ENCODE measurements at regions not wholly inside any gene's neighbourhood (a gene's known extent, or its start where the extent isn't known, plus 50 kb on each side); places are given as distances from the start of the nearest gene placed in this dataset.

DNA sequence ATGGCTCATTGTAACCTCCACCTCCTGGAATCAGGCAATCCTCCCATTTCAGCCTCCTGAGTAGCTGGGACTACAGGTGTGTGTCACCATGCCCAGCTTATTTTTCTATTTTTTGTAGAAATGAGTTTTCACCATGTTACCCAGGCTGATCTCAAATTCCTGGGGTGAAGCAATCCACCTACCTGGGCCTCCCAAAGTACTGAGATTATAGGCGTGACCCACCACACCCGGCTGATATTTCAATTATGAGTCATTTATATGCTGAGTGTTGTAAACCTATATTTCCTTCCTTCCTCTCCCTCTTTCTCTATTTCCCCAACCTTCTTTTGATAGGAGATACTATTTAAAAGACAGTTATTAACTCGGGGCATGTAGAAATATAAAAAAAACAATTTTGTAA, 469.6 kb upstream of the ID2 start:
- no peak for TF ChIP-seq CTCF (IDR thresholded peaks at IDR 0.05)
- no peak overlapping the region for H3K4me3 Mint-ChIP-seq (ENCODE audit: unreplicated experiment)
- peaks cover 3% of the 10 kb centered on the region for H3K36me3 Mint-ChIP-seq (ENCODE audit: unreplicated experiment)
- H3K9me3 Mint-ChIP-seq (ENCODE audit: unreplicated experiment), result peaks cover 21% of the 10 kb centered on the region
- no peaks in the 10 kb centered on the region for H3K27me3 Mint-ChIP-seq (ENCODE audit: unreplicated experiment)
- DNase-seq (ENCODE audit: extremely low spot score, unreplicated experiment), result no peak
- H3K27ac Mint-ChIP-seq (ENCODE audit: unreplicated experiment), result no peak overlapping the region
- H3K4me1 Mint-ChIP-seq (ENCODE audit: unreplicated experiment), result peaks cover 1% of the 10 kb centered on the region

DNA sequence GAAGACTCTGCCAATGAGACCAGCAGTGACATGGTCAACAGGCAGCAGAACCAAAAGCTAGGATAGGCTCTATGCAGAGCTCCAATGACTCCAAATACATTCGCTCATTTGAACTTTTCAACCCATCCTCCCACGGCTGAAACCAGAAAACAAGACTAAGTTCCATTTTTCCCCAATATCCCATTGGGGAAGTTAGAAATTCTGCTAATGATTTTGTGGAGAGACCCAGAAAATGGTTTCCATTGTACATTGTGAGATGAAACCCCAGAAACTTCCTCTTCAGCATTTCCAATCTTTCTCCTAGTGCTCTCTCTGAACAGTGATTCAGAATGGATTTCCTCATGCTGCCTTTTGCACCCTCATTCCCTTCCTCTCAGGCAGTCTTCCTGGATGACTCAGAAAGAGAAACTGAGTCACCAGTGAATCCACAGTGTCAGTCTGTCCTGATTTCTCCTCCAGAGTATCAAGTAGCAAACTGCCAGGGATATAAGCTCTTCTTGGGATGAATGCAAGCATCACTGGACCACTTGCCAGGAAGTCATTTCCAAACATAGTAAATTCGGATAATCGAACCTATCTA, 467.7 kb upstream of the ID2 start:
- Mint-ChIP-seq H3K4me1 (ENCODE audit: unreplicated experiment) (peaks cover 1% of the 10 kb centered on the region), H3K27me3 (ENCODE audit: unreplicated experiment) (no peaks in the 10 kb centered on the region), H3K4me3 (ENCODE audit: unreplicated experiment) (no peak overlapping the region), H3K27ac (ENCODE audit: unreplicated experiment) (no peak overlapping the region), H3K36me3 (ENCODE audit: unreplicated experiment) (no peaks in the 10 kb centered on the region), H3K9me3 (ENCODE audit: unreplicated experiment) (peaks cover 4% of the 10 kb centered on the region)
- no peak for TF ChIP-seq CTCF (IDR thresholded peaks at IDR 0.05)
- no peak for DNase-seq (ENCODE audit: extremely low spot score, unreplicated experiment)

GRCh38 chr2:8215159-8215863, 466.5 kb upstream of the ID2 start:
- H3K4me1 Mint-ChIP-seq (ENCODE audit: unreplicated experiment), result peaks cover 1% of the 10 kb centered on the region
- no peaks in the 10 kb centered on the region for H3K27me3 Mint-ChIP-seq (ENCODE audit: unreplicated experiment)
- H3K27ac Mint-ChIP-seq (ENCODE audit: unreplicated experiment), result no peak overlapping the region

DNA sequence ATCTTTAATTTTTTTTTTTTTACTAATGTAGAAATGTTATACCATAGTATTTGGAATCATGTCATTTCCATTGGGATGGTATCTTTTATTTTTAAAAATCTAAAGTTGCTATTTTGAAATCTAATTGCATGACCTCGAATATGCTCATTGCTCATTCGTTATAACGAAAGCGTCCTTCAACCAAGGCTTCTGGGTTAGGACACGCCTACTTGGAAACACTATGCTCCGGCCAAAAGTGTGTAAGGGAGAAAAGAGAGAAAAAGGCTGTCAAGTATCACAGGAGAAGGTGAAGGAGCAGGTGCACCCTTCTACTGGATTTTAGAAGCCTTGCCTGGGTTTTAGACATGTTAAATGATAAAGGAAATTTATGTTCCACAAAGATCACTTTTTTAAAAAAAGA, 465.9 kb upstream of the ID2 start:
- H3K4me1 Mint-ChIP-seq (ENCODE audit: unreplicated experiment), result peaks cover 1% of the 10 kb centered on the region
- H3K9me3 Mint-ChIP-seq (ENCODE audit: unreplicated experiment), result no peaks in the 10 kb centered on the region
- no peaks in the 10 kb centered on the region for H3K36me3 Mint-ChIP-seq (ENCODE audit: unreplicated experiment)
- DNase-seq (ENCODE audit: extremely low spot score, unreplicated experiment), result no peak
- no peak overlapping the region for H3K4me3 Mint-ChIP-seq (ENCODE audit: unreplicated experiment)
- H3K27ac Mint-ChIP-seq (ENCODE audit: unreplicated experiment), result no peak overlapping the region
- no peaks in the 10 kb centered on the region for H3K27me3 Mint-ChIP-seq (ENCODE audit: unreplicated experiment)
- TF ChIP-seq CTCF (IDR thresholded peaks at IDR 0.05), result no peak

More at GRCh38 chr2:8215159-8215863, 466.5 kb upstream of the ID2 start:
- no peaks in the 10 kb centered on the region for H3K36me3 Mint-ChIP-seq (ENCODE audit: unreplicated experiment)
- no peak for TF ChIP-seq CTCF (IDR thresholded peaks at IDR 0.05)
- no peaks in the 10 kb centered on the region for H3K9me3 Mint-ChIP-seq (ENCODE audit: unreplicated experiment)
- no peak overlapping the region for H3K4me3 Mint-ChIP-seq (ENCODE audit: unreplicated experiment)
- DNase-seq (ENCODE audit: extremely low spot score, unreplicated experiment), result no peak

GRCh38 chr2:8216397-8216796, 465.5 kb upstream of the ID2 start:
- no peak for TF ChIP-seq CTCF (IDR thresholded peaks at IDR 0.05)
- Mint-ChIP-seq H3K27me3 (ENCODE audit: unreplicated experiment) (no peaks in the 10 kb centered on the region), H3K9me3 (ENCODE audit: unreplicated experiment) (no peaks in the 10 kb centered on the region), H3K27ac (ENCODE audit: unreplicated experiment) (no peak overlapping the region), H3K4me1 (ENCODE audit: unreplicated experiment) (peaks cover 1% of the 10 kb centered on the region), H3K36me3 (ENCODE audit: unreplicated experiment) (no peaks in the 10 kb centered on the region), H3K4me3 (ENCODE audit: unreplicated experiment) (no peak overlapping the region)
- DNase-seq (ENCODE audit: extremely low spot score, unreplicated experiment), result no peak
